ENCODE measurements at regions not wholly inside any gene's neighbourhood (a gene's known extent, or its start where the extent isn't known, plus 50 kb on each side); places are given as distances from the start of the nearest gene placed in this dataset.

- no peak for TF ChIP-seq CTCF (IDR thresholded peaks at IDR 0.05; ENCODE audit: low read depth, low read length, poor library complexity, severe bottlenecking)
- no peak for TF ChIP-seq EZH2phosphoT487 (IDR thresholded peaks at IDR 0.05; ENCODE audit: borderline replicate concordance, low read length)
Observed at GRCh38 chr2:35415282-35415681, 940.3 kb upstream of the CRIM1 start.
